ENCODE measurements at regions not wholly inside any gene's neighbourhood (a gene's known extent, or its start where the extent isn't known, plus 50 kb on each side); places are given as distances from the start of the nearest gene placed in this dataset.

- TF ChIP-seq USF1 (CRISPR knock-in tag; IDR thresholded peaks at IDR 0.05): no peak
- TF ChIP-seq RELA (CRISPR knock-in tag; IDR thresholded peaks at IDR 0.05; ENCODE audit: borderline replicate concordance): no peak
These were observed 708.1 kb downstream of the SLC4A3 start (continued) for GRCh38 chr2:220335591-220335915.

- Mint-ChIP-seq H3K27me3 (ENCODE audit: low read depth) (no peaks in the 10 kb centered on the region), H3K4me3 (no peak overlapping the region), H3K27ac (no peak overlapping the region), H3K9me3 (peaks cover 20% of the 10 kb centered on the region), H3K36me3 (peaks cover 3% of the 10 kb centered on the region; the same call in 1 of the 2 replicates), H3K4me1 (no peaks in the 10 kb centered on the region; the same call in 1 of the 2 replicates)
- TF ChIP-seq CREB1 (CRISPR knock-in tag; IDR thresholded peaks at IDR 0.05): no peak
- TF ChIP-seq TEAD1 (CRISPR knock-in tag; IDR thresholded peaks at IDR 0.05): no peak
- TF ChIP-seq E2F4 (CRISPR knock-in tag; IDR thresholded peaks at IDR 0.05; ENCODE audit: borderline replicate concordance, low read depth): no peak
- DNase-seq (ENCODE audit: low spot score) (no peak), ATAC-seq (no peak)
- CTCF ChIA-PET: no interaction called here
- POLR2A ChIA-PET: no interaction called here
These were observed 709.3 kb downstream of the SLC4A3 start for GRCh38 chr2:220336771-220337170.

GRCh38 chr2:220337611-220338440, 710.4 kb downstream of the SLC4A3 start:
- ATAC-seq (no peak), DNase-seq (ENCODE audit: low spot score) (no peak)
- Mint-ChIP-seq H3K27ac (no peak overlapping the region), H3K27me3 (ENCODE audit: low read depth) (no peaks in the 10 kb centered on the region), H3K9me3 (peaks cover 11% of the 10 kb centered on the region; the same call in 1 of the 2 replicates), H3K4me3 (no peak overlapping the region), H3K4me1 (no peaks in the 10 kb centered on the region; the same call in 1 of the 2 replicates), H3K36me3 (no peaks in the 10 kb centered on the region)
- no peak for TF ChIP-seq E2F5 (CRISPR knock-in tag; IDR thresholded peaks at IDR 0.05)
- TF ChIP-seq NFATC4 (CRISPR knock-in tag; IDR thresholded peaks at IDR 0.05): no peak
- no peak for TF ChIP-seq GABPB1 (CRISPR knock-in tag; IDR thresholded peaks at IDR 0.05)
- no peak for TF ChIP-seq MXD4 (CRISPR knock-in tag; IDR thresholded peaks at IDR 0.05; ENCODE audit: borderline replicate concordance)
- TF ChIP-seq IRF2 (CRISPR knock-in tag; IDR thresholded peaks at IDR 0.05; ENCODE audit: borderline replicate concordance, low read depth): no peak
- no peak for TF ChIP-seq TCF7 (CRISPR knock-in tag; IDR thresholded peaks at IDR 0.05; ENCODE audit: low read depth)
- no peak for TF ChIP-seq ZNF232 (CRISPR knock-in tag; IDR thresholded peaks at IDR 0.05)
- TF ChIP-seq ZNF121 (CRISPR knock-in tag; IDR thresholded peaks at IDR 0.05): no peak
- no peak for TF ChIP-seq CDX4 (CRISPR knock-in tag; IDR thresholded peaks at IDR 0.05; ENCODE audit: borderline replicate concordance)
- no peak for TF ChIP-seq ZSCAN18 (CRISPR knock-in tag; IDR thresholded peaks at IDR 0.05)
- no peak for TF ChIP-seq E2F1 (CRISPR knock-in tag; IDR thresholded peaks at IDR 0.05)
- TF ChIP-seq PRRX2 (CRISPR knock-in tag; IDR thresholded peaks at IDR 0.05): no peak
- no peak for TF ChIP-seq ZNF416 (CRISPR knock-in tag; IDR thresholded peaks at IDR 0.05)
- TF ChIP-seq MYBL2 (CRISPR knock-in tag; IDR thresholded peaks at IDR 0.05): no peak
- no peak for TF ChIP-seq TP53 (CRISPR knock-in tag; IDR thresholded peaks at IDR 0.05)
- TF ChIP-seq EMX1 (CRISPR knock-in tag; IDR thresholded peaks at IDR 0.05): no peak
- TF ChIP-seq TEAD1 (CRISPR knock-in tag; IDR thresholded peaks at IDR 0.05): no peak
- TF ChIP-seq GTF2I (CRISPR knock-in tag; conservative IDR thresholded peaks at IDR 0.05): no peak
- ChIA-PET CTCF (no interaction called here), POLR2A (no interaction called here)

Data from WTC11 (cell line).